SK-N-SH treated with all-trans-retinoic acid at 6 μM for 48 hours (cell line): ENCODE measurements at regions not wholly inside any gene's neighbourhood (a gene's known extent, or its start where the extent isn't known, plus 50 kb on each side); places are given as distances from the start of the nearest gene placed in this dataset.

Experiments used
- BACH2 ChIP-seq: fragments of 250-450 bp; sonication (Bioruptor Pico); IDR thresholded peaks from 2 replicates; pipeline ENCODE4 v1.9.0; 2021; ENCODE audit warnings: mild to moderate bottlenecking, borderline replicate concordance
- GLIS3 ChIP-seq: fragments of 250-450 bp; sonication (Bioruptor Pico); IDR thresholded peaks from 2 replicates; pipeline ENCODE4 v1.5.0; 2020; ENCODE audit warnings: mild to moderate bottlenecking, moderate library complexity
- OSR1 ChIP-seq: fragments of 250-450 bp; sonication (Bioruptor Pico); IDR thresholded peaks from 2 replicates; pipeline ENCODE4 v1.8.0; 2022; ENCODE audit warnings: moderate library complexity, mild to moderate bottlenecking, inconsistent platforms
- PPARA ChIP-seq: fragments of 250-450 bp; sonication (Bioruptor Pico); IDR thresholded peaks from 2 replicates; pipeline ENCODE4 v1.5.0; 2020; ENCODE audit warnings: mild to moderate bottlenecking, borderline replicate concordance
- RARB ChIP-seq: fragments of 250-450 bp; sonication (Bioruptor Pico); IDR thresholded peaks from 2 replicates; pipeline ENCODE4 v1.8.0; 2021; ENCODE audit warnings: mild to moderate bottlenecking, moderate library complexity
- SNAI2 ChIP-seq: fragments of 250-450 bp; sonication (Bioruptor Pico); IDR thresholded peaks from 2 replicates; pipeline ENCODE4 v1.5.0; 2020; ENCODE audit warnings: mild to moderate bottlenecking, moderate library complexity
- TCF4 ChIP-seq: fragments of 250-450 bp; sonication (Bioruptor Pico); IDR thresholded peaks from 2 replicates; pipeline ENCODE4 v1.8.0; 2021; ENCODE audit warnings: mild to moderate bottlenecking, moderate library complexity, borderline replicate concordance
- TOX ChIP-seq: fragments of 250-450 bp; sonication (Bioruptor Pico); IDR thresholded peaks from 2 replicates; pipeline ENCODE4 v1.8.0; 2021; ENCODE audit warnings: mild to moderate bottlenecking, moderate library complexity, borderline replicate concordance
- TSHZ2 ChIP-seq: fragments of 250-450 bp; sonication (Bioruptor Pico); IDR thresholded peaks from 2 replicates; pipeline ENCODE4 v1.5.0; 2020; ENCODE audit warnings: mild to moderate bottlenecking, moderate library complexity
- ZC3H10 ChIP-seq: fragments of 250-450 bp; sonication (Bioruptor Pico); IDR thresholded peaks from 2 replicates; pipeline ENCODE4 v1.5.1; 2021; ENCODE audit warnings: mild to moderate bottlenecking, moderate library complexity
- ZFP30 ChIP-seq: fragments of 450-650 bp; formaldehyde crosslinking; IDR thresholded peaks from 2 replicates; pipeline ENCODE4 v1.5.0; 2022; ENCODE audit warnings: mild to moderate bottlenecking, moderate library complexity

DNA sequence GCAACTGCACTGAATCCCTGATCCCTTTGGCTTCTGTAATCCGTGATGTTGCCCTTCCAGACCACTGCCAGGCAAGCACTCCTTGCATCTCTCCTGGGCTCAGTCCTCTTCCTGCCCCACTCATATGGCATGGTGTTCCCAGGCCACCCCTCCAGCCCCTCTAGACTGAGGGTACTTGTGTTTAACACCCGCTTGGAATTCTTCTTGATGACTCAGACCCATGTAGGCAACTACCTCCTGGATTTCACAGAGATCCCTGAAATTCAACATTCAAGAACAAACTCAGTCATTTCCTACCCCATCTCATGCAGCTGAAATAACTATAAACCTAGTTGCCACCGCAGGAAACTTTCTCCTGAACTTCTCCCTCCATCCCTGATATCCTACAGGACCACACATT, 541.9 kb upstream of the CDH11 start:
- TF ChIP-seq TSHZ2 (CRISPR knock-in tag) (no peak), TCF4 (CRISPR knock-in tag) (no peak), RARB (CRISPR knock-in tag) (no peak), ZFP30 (CRISPR knock-in tag) (no peak), ZC3H10 (no peak), SNAI2 (CRISPR knock-in tag) (no peak), TOX (CRISPR knock-in tag) (no peak), OSR1 (CRISPR knock-in tag) (no peak), PPARA (CRISPR knock-in tag) (no peak), GLIS3 (CRISPR knock-in tag) (no peak), BACH2 (CRISPR knock-in tag) (no peak)
